ENCODE measurements at regions not wholly inside any gene's neighbourhood (a gene's known extent, or its start where the extent isn't known, plus 50 kb on each side); places are given as distances from the start of the nearest gene placed in this dataset.

GRCh38 chr18:22055466-22056238, 113.7 kb upstream of the GATA6 start:
- H3K36me3 ChIP-seq = no peaks in the 10 kb centered on the region
- no peak overlapping the region for H3K4me3 ChIP-seq
- H3K27me3 ChIP-seq = no peaks in the 10 kb centered on the region
- no peak for DNase-seq
- 75 to 93% methylated on average over 3 of the region's 3 CpGs for WGBS, 2 donors
- TF ChIP-seq POLR2A (IDR thresholded peaks at IDR 0.05) (no peak), POLR2AphosphoS5 (IDR thresholded peaks at IDR 0.05) (no peak), CTCF (IDR thresholded peaks at IDR 0.05) (no peak), EP300 (IDR thresholded peaks at IDR 0.05) (no peak)
- no peak for ATAC-seq (ENCODE audit: low FRiP score in 2 of 2)
- H3K9me3 ChIP-seq = no peaks in the 10 kb centered on the region
- H3K4me1 ChIP-seq = no peaks in the 10 kb centered on the region
- no peak overlapping the region for H3K27ac ChIP-seq

- no peaks in the 10 kb centered on the region for H3K27me3 ChIP-seq
- no peak overlapping the region for H3K4me3 ChIP-seq
- no peak for ATAC-seq (ENCODE audit: low FRiP score in 2 of 2)
- TF ChIP-seq POLR2AphosphoS5 (IDR thresholded peaks at IDR 0.05) (no peak), CTCF (IDR thresholded peaks at IDR 0.05) (no peak), EP300 (IDR thresholded peaks at IDR 0.05) (no peak), POLR2A (IDR thresholded peaks at IDR 0.05) (no peak)
- H3K9me3 ChIP-seq = no peaks in the 10 kb centered on the region
- WGBS, 2 donors = 80 to 90% methylated on average over 6 of the region's 6 CpGs
- no peaks in the 10 kb centered on the region for H3K36me3 ChIP-seq
- no peak overlapping the region for H3K27ac ChIP-seq
- no peak for DNase-seq
- H3K4me1 ChIP-seq = no peaks in the 10 kb centered on the region
These were observed 112.4 kb upstream of the GATA6 start for GRCh38 chr18:22056950-22057349.

- Histone ChIP-seq H3K9me3 (no peaks in the 10 kb centered on the region), H3K27ac (no peak overlapping the region), H3K4me3 (no peak overlapping the region), H3K27me3 (no peaks in the 10 kb centered on the region), H3K4me1 (no peaks in the 10 kb centered on the region), H3K36me3 (no peaks in the 10 kb centered on the region)
- ATAC-seq (ENCODE audit: low FRiP score in 2 of 2) (no peak), DNase-seq (no peak)
- TF ChIP-seq POLR2AphosphoS5 (IDR thresholded peaks at IDR 0.05) (no peak), EP300 (IDR thresholded peaks at IDR 0.05) (no peak), CTCF (IDR thresholded peaks at IDR 0.05) (no peak), POLR2A (IDR thresholded peaks at IDR 0.05) (no peak)
- WGBS, 2 donors = 68 to 73% methylated on average over 5 of the region's 5 CpGs
These were observed 111.4 kb upstream of the GATA6 start for GRCh38 chr18:22057908-22058527.

GRCh38 chr18:22060361-22060760, 109.0 kb upstream of the GATA6 start:
- 67 to 68% methylated on average over 2 of the region's 2 CpGs for WGBS, 2 donors
- TF ChIP-seq POLR2A (IDR thresholded peaks at IDR 0.05) (no peak), CTCF (IDR thresholded peaks at IDR 0.05) (no peak), POLR2AphosphoS5 (IDR thresholded peaks at IDR 0.05) (no peak), EP300 (IDR thresholded peaks at IDR 0.05) (no peak)
- no peak for ATAC-seq (ENCODE audit: low FRiP score in 2 of 2)
- Histone ChIP-seq H3K27ac (no peak overlapping the region), H3K4me3 (no peak overlapping the region), H3K9me3 (no peaks in the 10 kb centered on the region), H3K36me3 (no peaks in the 10 kb centered on the region), H3K4me1 (no peaks in the 10 kb centered on the region), H3K27me3 (no peaks in the 10 kb centered on the region)
- DNase-seq = no peak

All from upper lobe of left lung (tissue), 6 donors.